Anterior cingulate cortex (tissue), 58 donors: ENCODE measurements at regions not wholly inside any gene's neighbourhood (a gene's known extent, or its start where the extent isn't known, plus 50 kb on each side); places are given as distances from the start of the nearest gene placed in this dataset.
"Not testable (repeated sequence)": the region's sequence is repeated elsewhere in the genome, so short reads cannot be mapped to it uniquely, and the experiment has no call there.

ENCODE experiments used
- DNase-seq, 58 donors: peaks; one replicate each; lab custom pipeline; 2025; lab: John Stamatoyannopoulos, UW

DNA sequence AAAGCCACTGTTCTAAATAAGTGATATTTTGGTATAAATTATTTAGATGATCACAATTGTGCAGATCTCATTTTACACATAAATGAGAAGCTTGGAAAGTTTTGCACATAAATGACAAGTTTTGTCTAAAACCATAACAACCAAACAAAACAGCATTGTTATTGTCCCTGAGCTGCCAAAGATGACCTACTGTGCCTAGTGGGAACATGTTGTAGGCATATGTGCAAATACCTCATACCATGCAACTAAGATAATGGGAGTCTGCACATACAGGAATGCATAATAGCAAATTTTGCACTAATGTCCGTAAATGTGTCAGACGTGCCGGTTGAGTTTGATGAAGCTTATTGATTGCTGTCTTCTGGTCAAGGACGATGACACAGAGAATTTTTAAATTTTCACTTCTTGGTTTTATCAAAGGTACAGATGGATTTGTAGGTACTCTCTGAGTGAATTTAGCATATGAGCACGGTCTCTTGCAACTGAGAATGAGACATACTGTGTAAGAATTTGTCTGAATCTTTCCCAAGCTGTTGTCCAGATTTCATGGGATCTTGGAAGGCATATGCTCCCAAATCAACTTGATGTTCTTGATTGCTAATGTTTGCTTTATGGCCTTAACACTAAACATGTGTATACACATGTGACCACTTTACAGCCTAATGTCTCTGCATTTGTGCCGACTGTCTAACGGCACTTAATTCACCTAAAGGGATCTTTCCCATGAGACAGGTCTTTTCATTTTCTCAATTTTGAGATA lies 1133.5 kb downstream of the FAT4 start:
- no peak for DNase-seq

GRCh38 chr4:126451237-126451873 lies 1136.6 kb downstream of the FAT4 start:
- DNase-seq = no peak

- DNase-seq = no peak
Measured at GRCh38 chr4:126455865-126456264, 1141.1 kb downstream of the FAT4 start.

DNA sequence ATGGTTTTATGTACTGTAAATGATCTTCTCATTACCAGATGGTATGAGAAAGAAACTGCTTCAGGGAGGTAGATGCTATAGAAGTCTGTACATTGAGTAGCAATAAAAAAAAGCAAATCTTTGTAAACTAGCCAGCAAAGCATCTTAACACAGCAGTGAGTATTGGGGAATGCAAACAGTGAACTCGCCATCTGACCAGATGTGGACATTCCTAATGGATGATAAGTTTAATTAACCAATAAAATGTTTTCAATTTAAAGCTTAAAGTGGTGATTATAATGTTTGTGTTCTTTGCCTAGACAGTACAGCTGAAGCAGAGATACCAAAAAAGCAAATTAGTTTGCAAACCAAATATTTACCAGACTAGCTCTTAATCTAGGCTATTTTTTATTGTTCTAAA lies 1144.2 kb downstream of the FAT4 start:
- DNase-seq = no peak

DNA sequence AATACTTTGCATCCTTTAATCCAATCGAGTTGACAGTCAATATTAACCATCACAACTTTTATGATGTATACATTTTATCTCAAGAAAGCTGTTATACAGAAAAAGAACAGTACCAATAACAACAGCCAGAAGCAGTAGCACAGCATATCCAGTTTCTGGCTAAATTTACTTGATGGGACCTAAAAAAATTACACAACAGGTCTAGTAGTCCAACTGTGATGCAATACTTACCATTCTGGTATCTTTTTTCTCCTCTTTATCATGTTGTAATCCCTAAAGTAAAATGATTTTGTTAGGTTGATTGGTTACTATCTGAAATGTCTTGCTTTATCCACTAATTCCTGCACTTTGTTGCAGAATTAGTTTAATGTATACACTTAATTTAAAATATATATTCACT lies 1150.6 kb downstream of the FAT4 start:
- no peak for DNase-seq

DNA sequence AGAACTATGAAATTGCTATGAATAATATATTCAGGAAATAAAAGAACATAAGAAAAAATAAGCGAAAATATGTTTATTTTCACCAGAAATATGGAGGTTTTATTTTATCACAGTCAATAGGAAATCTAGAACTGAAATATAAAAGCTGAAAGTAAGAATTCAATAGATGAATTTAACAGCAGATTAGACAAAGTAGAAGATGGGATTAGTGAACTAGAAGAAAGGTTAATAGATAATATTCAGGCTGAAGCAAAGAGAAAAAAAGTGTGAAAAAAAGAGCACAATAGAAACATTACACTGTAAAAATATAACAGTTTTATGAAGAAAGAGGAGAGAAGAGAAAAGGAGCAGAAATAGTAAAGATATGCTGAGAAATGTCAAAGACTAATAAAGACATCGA lies 1152.1 kb downstream of the FAT4 start:
- DNase-seq = no peak

GRCh38 chr4:126468144-126468543 lies 1153.4 kb downstream of the FAT4 start:
- DNase-seq = no peak

GRCh38 chr4:126470862-126471261 lies 1156.1 kb downstream of the FAT4 start:
- DNase-seq = no peak

DNA sequence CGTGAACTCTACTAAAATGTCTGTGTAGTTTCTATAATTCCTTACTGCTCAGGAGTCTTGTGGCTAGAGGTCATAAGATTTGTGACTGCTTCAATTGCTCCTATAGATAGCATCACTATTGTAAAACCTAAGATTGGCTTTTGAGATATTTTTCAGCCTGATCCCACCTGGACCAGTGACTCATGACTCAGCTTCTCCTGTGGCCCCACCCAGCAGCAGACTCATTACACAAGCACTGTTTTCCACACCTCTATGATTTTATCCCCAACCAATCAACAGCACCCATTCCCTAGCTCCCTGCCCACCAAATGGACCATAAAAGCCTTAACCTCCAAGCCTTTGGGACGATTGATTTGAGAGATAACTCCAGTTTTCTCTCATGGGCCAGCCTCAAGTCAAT lies 1157.0 kb upstream of the INTU start:
- no peak for DNase-seq

- DNase-seq = no peak
Measured at GRCh38 chr4:126479709-126480108, 1153.0 kb upstream of the INTU start.

- no peak for DNase-seq
Measured at GRCh38 chr4:126482311-126482710, 1150.4 kb upstream of the INTU start.

GRCh38 chr4:126486377-126486776 lies 1146.4 kb upstream of the INTU start:
- no peak for DNase-seq

DNA sequence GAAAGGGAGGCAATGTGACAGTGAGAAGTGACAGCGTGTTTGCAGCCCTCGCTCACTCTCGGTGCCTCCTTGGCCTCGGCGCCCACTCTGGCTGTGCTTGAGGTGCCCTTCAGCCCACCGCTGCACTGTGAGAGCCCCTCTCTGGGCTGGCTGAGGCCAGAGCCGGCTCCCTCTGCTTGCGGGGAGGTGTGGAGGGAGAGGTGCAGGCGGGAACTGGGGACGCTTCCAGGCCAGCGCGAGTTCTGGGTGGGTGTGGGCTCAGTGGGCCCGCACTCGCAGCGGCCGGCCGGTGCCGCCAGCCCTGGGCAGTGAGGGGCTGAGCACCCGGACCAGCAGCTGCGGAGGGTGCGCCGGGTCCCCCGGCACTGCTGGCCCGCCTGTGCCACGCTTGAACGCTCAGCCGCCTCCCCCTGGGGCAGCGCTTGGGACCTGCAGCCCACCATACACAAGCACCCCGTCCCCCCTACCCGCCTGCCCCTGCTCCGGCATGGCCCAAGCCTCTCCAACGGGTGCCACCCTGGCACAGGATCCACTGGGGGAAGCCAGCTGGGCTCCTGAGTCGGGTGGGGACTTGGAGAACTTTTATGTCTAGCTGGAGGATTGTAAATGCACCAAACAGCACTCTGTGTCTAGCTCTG lies 1142.8 kb upstream of the INTU start:
- no peak for DNase-seq

DNA sequence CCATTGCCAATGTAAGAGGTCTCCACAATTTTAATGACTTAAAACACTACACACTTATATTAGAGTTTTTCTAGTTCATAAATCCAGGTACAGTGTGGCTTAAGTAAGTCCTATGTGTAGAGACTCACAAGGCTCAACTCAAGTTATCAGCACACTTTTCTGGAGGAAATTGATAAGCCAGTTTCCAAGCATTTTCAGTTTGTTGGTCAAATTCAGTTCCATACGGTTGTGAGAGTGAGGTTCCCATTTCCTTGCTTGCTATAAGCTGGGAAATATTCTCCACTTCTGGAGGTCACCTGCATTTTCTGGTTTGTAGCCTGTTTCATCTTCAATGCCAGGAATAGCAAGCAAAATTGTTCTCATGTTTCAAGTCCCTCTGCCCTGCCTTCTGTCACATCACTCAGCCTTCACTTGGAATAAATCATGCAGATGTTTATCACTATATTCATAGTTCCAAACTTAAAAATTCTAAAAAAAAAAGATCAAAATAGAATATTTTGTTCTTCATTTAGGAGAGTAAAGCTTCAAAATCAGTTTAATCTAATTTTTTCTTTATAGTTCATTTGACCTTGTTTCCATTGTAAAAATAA lies 1137.5 kb upstream of the INTU start:
- DNase-seq = no peak

DNA sequence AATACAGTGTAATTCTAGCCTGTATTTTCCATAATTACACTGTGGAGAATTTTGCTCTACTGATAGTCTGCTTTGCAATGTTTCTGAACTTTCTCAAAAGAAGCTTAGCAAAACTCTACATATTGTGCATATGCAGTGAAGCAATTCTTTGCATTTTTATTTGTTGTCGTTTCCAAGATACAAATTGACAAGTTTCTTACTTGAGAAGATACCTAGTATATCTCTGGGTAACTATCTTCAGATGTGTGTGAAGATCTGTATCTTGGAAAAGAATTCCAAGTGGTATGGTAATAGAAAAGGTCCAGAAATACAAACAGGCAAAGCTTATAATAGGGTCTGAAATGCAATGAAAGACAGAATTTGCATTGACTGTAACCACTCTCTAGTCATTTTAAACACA lies 1119.8 kb upstream of the INTU start:
- no peak for DNase-seq

DNA sequence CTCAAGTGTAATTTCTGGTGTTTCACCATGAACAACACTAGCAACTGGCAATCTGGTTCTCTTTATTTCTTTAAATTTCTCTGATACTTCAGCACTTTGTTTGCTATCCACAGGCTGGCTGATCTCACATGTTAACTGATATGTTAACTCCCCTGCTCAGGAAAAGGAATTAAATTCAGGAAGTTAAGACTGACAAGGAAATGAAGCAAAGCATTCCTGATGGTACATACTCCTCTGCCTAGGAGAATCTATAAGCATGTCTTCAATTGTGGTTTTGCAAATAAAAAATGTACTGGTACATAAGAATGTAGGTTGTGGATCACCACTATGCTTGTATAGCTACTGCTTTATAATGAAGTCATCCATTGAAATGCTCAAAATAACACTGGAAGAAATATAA lies 1119.2 kb upstream of the INTU start:
- no peak for DNase-seq

GRCh38 chr4:126520731-126521130 lies 1112.0 kb upstream of the INTU start:
- DNase-seq = no peak

DNA sequence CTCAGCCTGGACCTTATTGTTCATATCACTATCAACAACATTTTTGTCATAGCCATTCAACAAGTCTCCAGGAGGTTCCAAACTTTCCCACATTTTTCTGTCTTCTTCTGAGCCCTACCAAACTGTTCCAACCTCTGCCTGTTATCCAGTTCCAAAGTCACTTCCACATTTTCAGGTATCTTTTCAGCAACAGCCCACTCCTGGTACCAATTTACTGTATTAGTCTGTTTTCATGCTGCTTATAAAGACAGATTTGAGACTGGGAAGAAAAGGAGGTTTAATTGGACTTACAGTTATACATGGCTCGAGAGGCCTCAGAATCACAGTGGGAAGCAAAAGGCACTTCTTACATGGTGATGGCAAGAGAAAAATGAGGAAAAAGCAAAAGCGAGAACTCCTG lies 1107.4 kb upstream of the INTU start:
- not testable (repeated sequence) for DNase-seq

GRCh38 chr4:126526335-126526734 lies 1106.4 kb upstream of the INTU start:
- DNase-seq = no peak

GRCh38 chr4:126529997-126530396 lies 1102.8 kb upstream of the INTU start:
- no peak for DNase-seq

GRCh38 chr4:126530996-126531585 lies 1101.7 kb upstream of the INTU start:
- no peak for DNase-seq
